DOHH2 (cell line): ENCODE measurements at regions not wholly inside any gene's neighbourhood (a gene's known extent, or its start where the extent isn't known, plus 50 kb on each side); places are given as distances from the start of the nearest gene placed in this dataset.

Source experiments
- CTCF ChIP-seq: fragments of 200-600 bp; sonication (generic); IDR thresholded peaks from one replicate; pipeline ENCODE4 v1.5.1; 2014; ENCODE audit warnings: antibody characterized with exemption, mild to moderate bottlenecking, low read depth, low read length; ENCODE audit not compliant: poor library complexity, severe bottlenecking
- EZH2phosphoT487 ChIP-seq: fragments of 200-600 bp; sonication (generic); IDR thresholded peaks from 2 replicates; pipeline ENCODE4 v1.6.1; 2017; ENCODE audit warnings: borderline replicate concordance, mild to moderate bottlenecking, antibody characterized with exemption, low read length, moderate library complexity, mixed read lengths

GRCh38 chr4:43835869-43836268 lies 612.7 kb downstream of the KCTD8 start:
- TF ChIP-seq CTCF (no peak), EZH2phosphoT487 (no peak)
